ENCODE measurements at regions not wholly inside any gene's neighbourhood (a gene's known extent, or its start where the extent isn't known, plus 50 kb on each side); places are given as distances from the start of the nearest gene placed in this dataset.

- H3K79me2 ChIP-seq = no peaks in the 10 kb centered on the region
- no peaks in the 10 kb centered on the region for H3K4me1 ChIP-seq (ENCODE audit: insufficient read depth)
- 67% methylated on average over 1 of the region's 1 CpG for WGBS (ENCODE audit: low lambda C conversion rate, missing lambda C conversion rate)
- no peak overlapping the region for H3K27ac ChIP-seq
- no peak overlapping the region for H2AFZ ChIP-seq
- H3K9me2 ChIP-seq (replicated peaks; ENCODE audit: insufficient read depth) = no peaks in the 10 kb centered on the region
- H3K9me3 ChIP-seq (ENCODE audit: low read depth) = no peaks in the 10 kb centered on the region
- no peak for DNase-seq (ENCODE audit: low spot score)
- no peak for TF ChIP-seq EZH2 (IDR thresholded peaks at IDR 0.05; ENCODE audit: borderline replicate concordance)
- TF ChIP-seq EZH2phosphoT487 (IDR thresholded peaks at IDR 0.05; ENCODE audit: low read depth, severe bottlenecking, unreplicated experiment) = no peak
- no peak for TF ChIP-seq CTCF (IDR thresholded peaks at IDR 0.05; ENCODE audit: poor library complexity)
- H3K4me3 ChIP-seq = no peak overlapping the region
- no peaks in the 10 kb centered on the region for H4K20me1 ChIP-seq (ENCODE audit: insufficient read depth, poor library complexity, severe bottlenecking)
- H3K27me3 ChIP-seq = no peaks in the 10 kb centered on the region
- H3K36me3 ChIP-seq (replicated peaks; ENCODE audit: insufficient read depth, low read depth) = no peaks in the 10 kb centered on the region
- H3K4me2 ChIP-seq = no peak overlapping the region
Observed at GRCh38 chr18:46273861-46274260, 169.7 kb downstream of the HAUS1 start.

GRCh38 chr18:46274266-46274665 lies 170.1 kb downstream of the HAUS1 start:
- 40% methylated on average over 1 of the region's 1 CpG for WGBS (ENCODE audit: low lambda C conversion rate, missing lambda C conversion rate)
- DNase-seq (ENCODE audit: low spot score) = no peak
- Histone ChIP-seq H3K4me3 (no peak overlapping the region), H3K79me2 (no peaks in the 10 kb centered on the region), H3K36me3 (replicated peaks; ENCODE audit: insufficient read depth, low read depth) (no peaks in the 10 kb centered on the region), H4K20me1 (ENCODE audit: insufficient read depth, poor library complexity, severe bottlenecking) (no peaks in the 10 kb centered on the region), H3K4me2 (no peak overlapping the region), H3K4me1 (ENCODE audit: insufficient read depth) (no peaks in the 10 kb centered on the region), H3K9me3 (ENCODE audit: low read depth) (no peaks in the 10 kb centered on the region), H3K27ac (no peak overlapping the region), H3K9me2 (replicated peaks; ENCODE audit: insufficient read depth) (no peaks in the 10 kb centered on the region), H2AFZ (no peak overlapping the region), H3K27me3 (no peaks in the 10 kb centered on the region)
- TF ChIP-seq EZH2 (IDR thresholded peaks at IDR 0.05; ENCODE audit: borderline replicate concordance) (no peak), EZH2phosphoT487 (IDR thresholded peaks at IDR 0.05; ENCODE audit: low read depth, severe bottlenecking, unreplicated experiment) (no peak), CTCF (IDR thresholded peaks at IDR 0.05; ENCODE audit: poor library complexity) (no peak)

DNA sequence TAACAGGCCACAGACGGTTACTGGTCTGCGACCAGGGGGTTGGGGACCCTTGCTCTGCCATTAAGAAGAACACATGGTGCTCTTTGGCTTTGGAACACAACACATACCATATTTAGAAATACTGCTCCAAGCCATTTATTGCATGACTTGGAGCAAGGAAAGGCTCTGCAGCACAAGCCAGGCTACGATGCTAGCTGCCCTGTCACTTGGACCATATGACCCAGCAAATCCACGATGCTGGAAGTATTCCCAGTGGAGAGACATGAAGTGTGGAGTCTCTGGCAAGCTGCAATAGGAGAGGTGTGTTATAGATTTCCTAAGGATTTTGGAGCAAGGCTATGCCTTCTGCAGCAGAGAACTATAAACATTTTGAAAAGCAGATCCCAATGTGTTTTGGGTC lies 171.2 kb downstream of the HAUS1 start:
- H3K4me3 ChIP-seq = no peak overlapping the region
- H3K79me2 ChIP-seq = no peaks in the 10 kb centered on the region
- H3K27ac ChIP-seq = no peak overlapping the region
- no peaks in the 10 kb centered on the region for H3K36me3 ChIP-seq (replicated peaks; ENCODE audit: insufficient read depth, low read depth)
- no peaks in the 10 kb centered on the region for H3K27me3 ChIP-seq
- H3K9me3 ChIP-seq (ENCODE audit: low read depth) = no peaks in the 10 kb centered on the region
- 89% methylated on average over 4 of the region's 4 CpGs for WGBS (ENCODE audit: low lambda C conversion rate, missing lambda C conversion rate)
- H4K20me1 ChIP-seq (ENCODE audit: insufficient read depth, poor library complexity, severe bottlenecking) = no peaks in the 10 kb centered on the region
- no peak overlapping the region for H3K4me2 ChIP-seq
- H2AFZ ChIP-seq = no peak overlapping the region
- H3K9me2 ChIP-seq (replicated peaks; ENCODE audit: insufficient read depth) = no peaks in the 10 kb centered on the region
- H3K4me1 ChIP-seq (ENCODE audit: insufficient read depth) = no peaks in the 10 kb centered on the region
- TF ChIP-seq EZH2phosphoT487 (IDR thresholded peaks at IDR 0.05; ENCODE audit: low read depth, severe bottlenecking, unreplicated experiment) (no peak), EZH2 (IDR thresholded peaks at IDR 0.05; ENCODE audit: borderline replicate concordance) (no peak), CTCF (IDR thresholded peaks at IDR 0.05; ENCODE audit: poor library complexity) (no peak)
- no peak for DNase-seq (ENCODE audit: low spot score)

- H3K79me2 ChIP-seq = no peaks in the 10 kb centered on the region
- H3K36me3 ChIP-seq (replicated peaks; ENCODE audit: insufficient read depth, low read depth) = no peaks in the 10 kb centered on the region
- no peak for DNase-seq (ENCODE audit: low spot score)
- no peak overlapping the region for H2AFZ ChIP-seq
- no peaks in the 10 kb centered on the region for H4K20me1 ChIP-seq (ENCODE audit: insufficient read depth, poor library complexity, severe bottlenecking)
- no peak for TF ChIP-seq EZH2 (IDR thresholded peaks at IDR 0.05; ENCODE audit: borderline replicate concordance)
- TF ChIP-seq CTCF (IDR thresholded peaks at IDR 0.05; ENCODE audit: poor library complexity) = no peak
- no peaks in the 10 kb centered on the region for H3K9me3 ChIP-seq (ENCODE audit: low read depth)
- H3K27me3 ChIP-seq = no peaks in the 10 kb centered on the region
- H3K27ac ChIP-seq = no peak overlapping the region
- no peak overlapping the region for H3K4me3 ChIP-seq
- no peaks in the 10 kb centered on the region for H3K4me1 ChIP-seq (ENCODE audit: insufficient read depth)
- 84% methylated on average over 3 of the region's 3 CpGs for WGBS (ENCODE audit: low lambda C conversion rate, missing lambda C conversion rate)
- no peaks in the 10 kb centered on the region for H3K9me2 ChIP-seq (replicated peaks; ENCODE audit: insufficient read depth)
- H3K4me2 ChIP-seq = no peak overlapping the region
Observed at GRCh38 chr18:46276748-46277147, 172.6 kb downstream of the HAUS1 start.

Data from hepatocyte (in vitro differentiated cells).